ENCODE measurements at regions not wholly inside any gene's neighbourhood (a gene's known extent, or its start where the extent isn't known, plus 50 kb on each side); places are given as distances from the start of the nearest gene placed in this dataset.
"Not testable (repeated sequence)": the region's sequence is repeated elsewhere in the genome, so short reads cannot be mapped to it uniquely, and the experiment has no call there.

GRCh38 chr12:85425926-85426325 is 145.9 kb downstream of the ALX1 start:
- DNase-seq (ENCODE audit: low spot score), result no peak

- not testable (repeated sequence) for DNase-seq (ENCODE audit: low spot score)
These were observed 153.1 kb downstream of the ALX1 start for GRCh38 chr12:85433148-85433547.

GRCh38 chr12:85440271-85440670 is 160.3 kb downstream of the ALX1 start:
- DNase-seq (ENCODE audit: low spot score), result no peak

GRCh38 chr12:85441025-85441424 is 161.0 kb downstream of the ALX1 start:
- DNase-seq (ENCODE audit: low spot score), result no peak

GRCh38 chr12:85441741-85442140 is 161.7 kb downstream of the ALX1 start:
- DNase-seq (ENCODE audit: low spot score), result no peak

GRCh38 chr12:85445060-85445938 is 165.3 kb downstream of the ALX1 start:
- DNase-seq (ENCODE audit: low spot score), result peak; percentile 83

GRCh38 chr12:85448031-85448430 is 168.0 kb downstream of the ALX1 start:
- no peak for DNase-seq (ENCODE audit: low spot score)

GRCh38 chr12:85448548-85449139 is 168.6 kb downstream of the ALX1 start:
- DNase-seq (ENCODE audit: low spot score), result peak; percentile 16

- DNase-seq (ENCODE audit: low spot score), result no peak
These were observed 177.0 kb downstream of the ALX1 start for GRCh38 chr12:85457016-85457415.

- no peak for DNase-seq (ENCODE audit: low spot score)
These were observed 181.1 kb downstream of the ALX1 start for GRCh38 chr12:85461127-85461526.

- DNase-seq (ENCODE audit: low spot score), result no peak
These were observed 182.9 kb downstream of the ALX1 start for GRCh38 chr12:85462888-85463287.

- DNase-seq (ENCODE audit: low spot score), result peak; percentile 37
These were observed 186.9 kb downstream of the ALX1 start for GRCh38 chr12:85466890-85467289.

GRCh38 chr12:85468356-85469157 is 188.5 kb downstream of the ALX1 start:
- DNase-seq (ENCODE audit: low spot score), result peak; percentile 83

GRCh38 chr12:85469158-85470086 is 189.4 kb downstream of the ALX1 start:
- DNase-seq (ENCODE audit: low spot score), result peak; percentile 87

GRCh38 chr12:85475277-85475676 is 195.3 kb downstream of the ALX1 start:
- DNase-seq (ENCODE audit: low spot score), result not testable (repeated sequence)

- DNase-seq (ENCODE audit: low spot score), result no peak
These were observed 196.7 kb downstream of the ALX1 start for GRCh38 chr12:85476756-85477155.

- no peak for DNase-seq (ENCODE audit: low spot score)
These were observed 204.4 kb downstream of the ALX1 start for GRCh38 chr12:85484387-85484786.

- DNase-seq (ENCODE audit: low spot score), result no peak
These were observed 209.2 kb downstream of the ALX1 start for GRCh38 chr12:85489194-85489593.

- DNase-seq (ENCODE audit: low spot score), result no peak
These were observed 224.1 kb downstream of the ALX1 start for GRCh38 chr12:85504164-85504563.

GRCh38 chr12:85504624-85505023 is 224.6 kb downstream of the ALX1 start:
- DNase-seq (ENCODE audit: low spot score), result no peak

- DNase-seq (ENCODE audit: low spot score), result no peak
These were observed 227.4 kb downstream of the ALX1 start for GRCh38 chr12:85507456-85507855.
